CD4-positive, alpha-beta T cell (primary cell): ENCODE measurements at regions not wholly inside any gene's neighbourhood (a gene's known extent, or its start where the extent isn't known, plus 50 kb on each side); places are given as distances from the start of the nearest gene placed in this dataset.

Source experiments
- ATAC-seq: fragments of 200-7000 bp; cut with Tn5 transposase; one replicate; pipeline ENCODE4 v1.10.0; 2022; ENCODE audit warnings: mild to moderate bottlenecking; ENCODE audit not compliant: poor library complexity
- CTCF ChIA-PET: fragments of 350-600 bp; sonication (Branson Sonifier 250); formaldehyde crosslinking; loops from one replicate; lab custom pipeline; 2021; ENCODE audit warnings: antibody characterized with exemption, inconsistent platforms; lab: Charles Lee
- POLR2A ChIA-PET: fragments of 350-600 bp; sonication (Branson Sonifier 250); formaldehyde crosslinking; loops from one replicate; lab custom pipeline; 2021; ENCODE audit warnings: antibody characterized with exemption, inconsistent platforms; lab: Charles Lee
- DNase-seq, 14 experiments: peaks; one replicate each; pipeline ENCODE4 v3.0.0-alpha.2; 2013 to 2020; ENCODE audit warnings: mixed read lengths in 2 of 14
- H3K27ac ChIP-seq, 2 donors: one replicate each; pipeline versions ENCODE4 v1.5.1 to v1.7.0; 2013; ENCODE audit warnings: low read length in 2 of 2, low read depth in 1 of 2, mild to moderate bottlenecking in 1 of 2
- H3K27me3 ChIP-seq, 2 experiments: 1 replicate in 1 of 2; 2 replicates in 1 of 2; pipeline versions ENCODE4 v1.6.1 to v1.7.0; 2013; ENCODE audit warnings: low read length in 2 of 2, control low read depth in 1 of 2, mild to moderate bottlenecking in 1 of 2, moderate library complexity in 1 of 2; ENCODE audit not compliant: insufficient read depth in 2 of 2, control insufficient read depth in 1 of 2
- H3K36me3 ChIP-seq: one replicate; pipeline ENCODE4 v1.6.1; 2013; ENCODE audit warnings: low read length, control low read depth; ENCODE audit not compliant: insufficient read depth
- H3K4me1 ChIP-seq: one replicate; pipeline ENCODE4 v1.6.1; 2013; ENCODE audit warnings: low read length, control low read depth; ENCODE audit not compliant: insufficient read depth
- H3K4me3 ChIP-seq: one replicate; pipeline ENCODE4 v1.5.1; 2013; ENCODE audit warnings: mild to moderate bottlenecking, low read length, moderate library complexity
- H3K9me3 ChIP-seq, 2 experiments: 1 replicate in 1 of 2; 2 replicates in 1 of 2; pipeline versions ENCODE4 v1.6.1 to v1.7.0; 2013; ENCODE audit warnings: low read length in 2 of 2, mild to moderate bottlenecking in 2 of 2, control low read depth in 1 of 2, moderate library complexity in 1 of 2; ENCODE audit not compliant: control insufficient read depth in 1 of 2, insufficient read depth in 1 of 2
- H3K27ac Mint-ChIP-seq: one replicate; pipeline ENCODE4 v1.8.0; 2020; ENCODE audit warnings: mixed read lengths
- H3K27me3 Mint-ChIP-seq: one replicate; pipeline ENCODE4 v1.8.0; 2021; ENCODE audit warnings: mixed read lengths
- H3K36me3 Mint-ChIP-seq: one replicate; pipeline ENCODE4 v1.8.0; 2021; ENCODE audit warnings: low read depth, mixed read lengths
- H3K4me1 Mint-ChIP-seq: one replicate; pipeline ENCODE4 v1.8.0; 2021; ENCODE audit warnings: low read depth, mixed read lengths
- H3K4me3 Mint-ChIP-seq: one replicate; pipeline ENCODE4 v1.8.0; 2020; ENCODE audit warnings: mild to moderate bottlenecking, mixed read lengths
- H3K9me3 Mint-ChIP-seq: one replicate; pipeline ENCODE4 v1.8.0; 2020; ENCODE audit warnings: mixed read lengths
- intact Hi-C, 2 experiments: fragments of 100-400 bp; cut with DNase I in 1 of 2; cut with micrococcal nuclease in 1 of 2; formaldehyde crosslinking; loops; one replicate each; pipeline versions ENCODE4 v1.15.1 to v1.9.0; 2023 to 2025; cut with DNase I, micrococcal nuclease
- TF ChIP-seq, protein P1 (sequence below): fragments of 200-600 bp; IDR thresholded peaks from one replicate; pipeline ENCODE4 v1.8.0; 2022; ENCODE audit warnings: antibody characterized with exemption, mild to moderate bottlenecking

DNA sequence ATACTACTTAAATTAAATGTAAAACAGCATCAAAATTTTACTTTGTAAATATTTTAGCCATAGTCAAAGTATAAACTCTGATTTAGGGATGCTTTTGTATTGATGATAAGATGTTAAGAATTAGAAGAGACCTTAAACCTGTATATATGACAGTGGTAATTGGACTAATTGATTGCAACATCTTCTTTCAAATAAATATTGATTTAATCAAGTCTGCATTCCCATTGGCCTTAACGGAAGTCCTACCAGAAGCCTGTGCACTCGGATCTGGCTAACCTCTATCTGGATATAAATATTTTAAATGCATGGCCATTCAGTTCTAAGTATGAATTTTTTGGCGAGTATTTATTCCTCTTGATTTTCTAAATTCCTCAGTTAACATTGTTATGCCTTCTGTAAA, 856.1 kb downstream of the USP25 start:
- intact Hi-C loops: no loop called here
- ChIA-PET POLR2A (no interaction called here), CTCF (no interaction called here)
- Mint-ChIP-seq H3K9me3 (no peaks in the 10 kb centered on the region), H3K4me3 (no peak overlapping the region), H3K27me3 (no peaks in the 10 kb centered on the region), H3K27ac (no peak overlapping the region), H3K4me1 (no peaks in the 10 kb centered on the region), H3K36me3 (no peaks in the 10 kb centered on the region)
- peaks cover 0 to 4% of the 10 kb centered on the region in 2 experiments for H3K9me3 ChIP-seq
- H3K36me3 ChIP-seq: no peaks in the 10 kb centered on the region
- TF ChIP-seq, protein P1, sequence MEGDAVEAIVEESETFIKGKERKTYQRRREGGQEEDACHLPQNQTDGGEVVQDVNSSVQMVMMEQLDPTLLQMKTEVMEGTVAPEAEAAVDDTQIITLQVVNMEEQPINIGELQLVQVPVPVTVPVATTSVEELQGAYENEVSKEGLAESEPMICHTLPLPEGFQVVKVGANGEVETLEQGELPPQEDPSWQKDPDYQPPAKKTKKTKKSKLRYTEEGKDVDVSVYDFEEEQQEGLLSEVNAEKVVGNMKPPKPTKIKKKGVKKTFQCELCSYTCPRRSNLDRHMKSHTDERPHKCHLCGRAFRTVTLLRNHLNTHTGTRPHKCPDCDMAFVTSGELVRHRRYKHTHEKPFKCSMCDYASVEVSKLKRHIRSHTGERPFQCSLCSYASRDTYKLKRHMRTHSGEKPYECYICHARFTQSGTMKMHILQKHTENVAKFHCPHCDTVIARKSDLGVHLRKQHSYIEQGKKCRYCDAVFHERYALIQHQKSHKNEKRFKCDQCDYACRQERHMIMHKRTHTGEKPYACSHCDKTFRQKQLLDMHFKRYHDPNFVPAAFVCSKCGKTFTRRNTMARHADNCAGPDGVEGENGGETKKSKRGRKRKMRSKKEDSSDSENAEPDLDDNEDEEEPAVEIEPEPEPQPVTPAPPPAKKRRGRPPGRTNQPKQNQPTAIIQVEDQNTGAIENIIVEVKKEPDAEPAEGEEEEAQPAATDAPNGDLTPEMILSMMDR: no peak
- no peaks in the 10 kb centered on the region for H3K27me3 ChIP-seq
- DNase-seq (no peak), ATAC-seq (no peak)
- no peak overlapping the region for H3K27ac ChIP-seq
- no peaks in the 10 kb centered on the region for H3K4me1 ChIP-seq
- no peak overlapping the region for H3K4me3 ChIP-seq

DNA sequence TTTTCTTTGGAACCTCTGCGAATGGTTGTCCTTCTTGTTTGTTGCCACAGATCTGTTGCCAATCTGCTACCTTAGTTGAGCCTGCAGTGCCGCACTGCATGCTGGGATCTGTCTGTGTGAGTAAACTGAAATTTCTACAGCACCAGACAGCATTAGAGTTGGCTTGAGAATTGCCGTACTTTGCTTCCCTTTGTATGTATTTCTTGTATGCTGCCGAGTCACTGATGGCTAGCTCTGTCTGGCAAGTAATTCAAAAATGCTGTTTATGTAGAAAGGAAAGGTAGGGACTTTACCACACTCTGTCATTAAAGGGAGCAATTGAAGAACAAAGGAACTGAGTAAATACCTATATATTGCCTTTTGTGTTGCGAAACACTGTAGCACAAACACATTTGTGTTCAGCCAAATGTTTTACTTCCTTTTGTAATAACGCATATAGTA, 857.4 kb downstream of the USP25 start:
- Mint-ChIP-seq H3K9me3 (no peaks in the 10 kb centered on the region), H3K4me3 (no peak overlapping the region), H3K27ac (no peak overlapping the region), H3K4me1 (no peaks in the 10 kb centered on the region), H3K27me3 (no peaks in the 10 kb centered on the region), H3K36me3 (no peaks in the 10 kb centered on the region)
- ATAC-seq (no peak), DNase-seq (no peak)
- no peak overlapping the region for H3K27ac ChIP-seq
- H3K4me3 ChIP-seq: no peak overlapping the region
- CTCF ChIA-PET: no interaction called here
- no peaks in the 10 kb centered on the region for H3K27me3 ChIP-seq
- no peaks in the 10 kb centered on the region for H3K4me1 ChIP-seq
- intact Hi-C loops: no loop called here
- peaks cover 0 to 4% of the 10 kb centered on the region in 2 experiments for H3K9me3 ChIP-seq
- no peaks in the 10 kb centered on the region for H3K36me3 ChIP-seq
- POLR2A ChIA-PET: no interaction called here
- TF ChIP-seq, protein P1: no peak

DNA sequence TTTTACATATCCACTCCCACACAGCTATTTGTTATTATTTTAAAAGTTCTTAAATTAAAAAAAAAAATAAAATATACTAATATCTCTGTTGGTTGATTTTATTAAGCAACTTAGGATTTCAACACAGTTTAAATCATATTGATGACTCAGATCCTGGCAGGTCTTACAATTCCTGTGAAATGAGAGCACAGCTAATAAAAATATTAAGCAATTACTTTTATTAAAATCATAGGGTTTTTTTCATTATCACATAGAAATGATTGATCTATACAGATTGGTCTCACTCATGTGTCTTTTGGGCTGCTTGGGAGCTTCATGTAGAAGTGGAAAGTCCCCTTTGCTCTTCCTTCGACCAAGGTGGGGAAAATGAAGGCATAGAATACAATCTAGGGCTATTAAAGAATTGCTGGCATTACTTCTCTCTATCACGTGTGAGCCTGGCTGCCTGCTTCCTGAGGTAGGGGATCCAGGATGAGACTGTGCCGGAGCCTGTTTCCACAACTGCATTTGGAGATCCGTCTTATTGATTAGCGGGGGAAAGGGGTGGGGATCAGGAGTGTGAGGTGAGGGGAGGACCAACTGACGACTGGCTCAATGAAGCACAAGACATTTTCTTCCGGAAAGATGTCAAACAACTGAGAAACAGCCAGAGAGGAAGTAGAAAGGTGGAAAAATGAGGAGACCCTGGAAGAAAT, 858.0 kb downstream of the USP25 start:
- peaks cover 0 to 4% of the 10 kb centered on the region in 2 experiments for H3K9me3 ChIP-seq
- H3K36me3 ChIP-seq: no peaks in the 10 kb centered on the region
- H3K4me3 Mint-ChIP-seq: no peak overlapping the region
- intact Hi-C loops: no loop called here
- H3K4me3 ChIP-seq: no peak overlapping the region
- no peaks in the 10 kb centered on the region for H3K4me1 ChIP-seq
- no peak overlapping the region for H3K27ac ChIP-seq
- H3K36me3 Mint-ChIP-seq: no peaks in the 10 kb centered on the region
- DNase-seq (no peak), ATAC-seq (no peak)
- H3K9me3 Mint-ChIP-seq: no peaks in the 10 kb centered on the region
- no peaks in the 10 kb centered on the region for H3K27me3 Mint-ChIP-seq
- no peaks in the 10 kb centered on the region for H3K27me3 ChIP-seq
- CTCF ChIA-PET: no interaction called here
- POLR2A ChIA-PET: no interaction called here
- TF ChIP-seq, protein P1: no peak
- no peak overlapping the region for H3K27ac Mint-ChIP-seq
- no peaks in the 10 kb centered on the region for H3K4me1 Mint-ChIP-seq
